Uterus (tissue), 3 donors: ENCODE measurements at regions not wholly inside any gene's neighbourhood (a gene's known extent, or its start where the extent isn't known, plus 50 kb on each side); places are given as distances from the start of the nearest gene placed in this dataset.

Experiments used
- DNase-seq, 2 donors: peaks; one replicate each; pipeline ENCODE4 v3.0.0-alpha.2; 2019 to 2020
- H3K27ac ChIP-seq, 2 donors: fragments of 200-600 bp; sonication (generic); 1 replicate in 1 of 2; 2 replicates in 1 of 2; pipeline ENCODE4 v1.5.1; 2016 to 2018
- H3K27me3 ChIP-seq, 2 donors: fragments of 200-600 bp; sonication (generic); one replicate each; pipeline ENCODE4 v1.5.1; 2018 to 2019; ENCODE audit warnings: control low read depth in 1 of 2
- H3K36me3 ChIP-seq, 2 donors: fragments of 200-600 bp; sonication (generic); one replicate each; pipeline ENCODE4 v1.5.1; 2019; ENCODE audit warnings: control low read depth in 1 of 2
- H3K4me1 ChIP-seq, 2 donors: fragments of 200-600 bp; sonication (generic); one replicate each; pipeline ENCODE4 v1.5.1; 2018 to 2019; ENCODE audit warnings: control low read depth in 1 of 2
- H3K4me3 ChIP-seq, 2 donors: fragments of 200-600 bp; sonication (generic); 1 replicate in 1 of 2; 2 replicates in 1 of 2; pipeline ENCODE4 v1.5.1; 2018 to 2019; ENCODE audit warnings: mild to moderate bottlenecking in 1 of 2
- H3K9me3 ChIP-seq, 2 donors: fragments of 200-600 bp; sonication (generic); one replicate each; pipeline ENCODE4 v1.5.1; 2019; ENCODE audit warnings: control low read depth in 1 of 2
- POLR2A ChIP-seq, 2 donors: fragments of 450-650 bp; IDR thresholded peaks; one replicate each; pipeline ENCODE4 v1.6.1; 2016; ENCODE audit warnings: antibody characterized with exemption in 2 of 2, mild to moderate bottlenecking in 1 of 2, moderate library complexity in 1 of 2
- intact Hi-C: fragments of 100-400 bp; cut with DNase I; formaldehyde crosslinking; loops from one replicate; pipeline ENCODE4 v1.15.1; 2023; ENCODE audit warnings: low total_unique reads
- TF ChIP-seq, protein P1 (sequence below), 4 experiments: fragments of 200-600 bp in 2 of 4; fragments of 450-650 bp in 2 of 4; sonication (generic) in 2 of 4; IDR thresholded peaks; one replicate each; pipeline ENCODE4 v1.5.1; 2016 to 2019; ENCODE audit warnings: antibody characterized with exemption in 4 of 4, mild to moderate bottlenecking in 2 of 4, moderate library complexity in 1 of 4
- donor health status: DM: yes; HTN: yes; CAD: no.

DNA sequence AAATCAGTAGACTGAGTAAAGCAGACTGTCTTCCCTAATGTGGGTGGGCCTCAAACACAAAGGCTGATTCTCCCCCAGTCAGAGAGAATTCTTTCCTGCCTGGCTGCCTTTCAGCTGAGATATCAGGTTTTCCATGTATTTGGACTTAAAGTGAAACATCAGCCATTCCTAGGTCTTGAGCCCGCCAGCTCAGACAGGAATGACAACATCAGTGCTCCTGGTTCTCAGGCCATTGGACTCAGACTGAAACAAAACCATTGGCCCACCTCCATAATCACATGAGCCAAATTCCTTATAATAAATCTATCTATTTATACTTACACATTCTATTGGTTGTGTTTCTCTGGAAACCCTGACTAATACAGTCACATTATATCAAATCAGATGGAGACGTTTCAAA, 56.7 kb upstream of the CLPB start:
- Histone ChIP-seq H3K4me3 (no peak overlapping the region), H3K4me1 (no peaks in the 10 kb centered on the region), H3K9me3 (no peaks in the 10 kb centered on the region), H3K36me3 (no peaks in the 10 kb centered on the region), H3K27ac (no peak overlapping the region), H3K27me3 (peaks cover 0 to 7% of the 10 kb centered on the region in 2 donors)
- intact Hi-C loops: no loop called here
- no peak for DNase-seq
- no peak for TF ChIP-seq POLR2A (IDR thresholded peaks at IDR 0.05)
- TF ChIP-seq, protein P1, sequence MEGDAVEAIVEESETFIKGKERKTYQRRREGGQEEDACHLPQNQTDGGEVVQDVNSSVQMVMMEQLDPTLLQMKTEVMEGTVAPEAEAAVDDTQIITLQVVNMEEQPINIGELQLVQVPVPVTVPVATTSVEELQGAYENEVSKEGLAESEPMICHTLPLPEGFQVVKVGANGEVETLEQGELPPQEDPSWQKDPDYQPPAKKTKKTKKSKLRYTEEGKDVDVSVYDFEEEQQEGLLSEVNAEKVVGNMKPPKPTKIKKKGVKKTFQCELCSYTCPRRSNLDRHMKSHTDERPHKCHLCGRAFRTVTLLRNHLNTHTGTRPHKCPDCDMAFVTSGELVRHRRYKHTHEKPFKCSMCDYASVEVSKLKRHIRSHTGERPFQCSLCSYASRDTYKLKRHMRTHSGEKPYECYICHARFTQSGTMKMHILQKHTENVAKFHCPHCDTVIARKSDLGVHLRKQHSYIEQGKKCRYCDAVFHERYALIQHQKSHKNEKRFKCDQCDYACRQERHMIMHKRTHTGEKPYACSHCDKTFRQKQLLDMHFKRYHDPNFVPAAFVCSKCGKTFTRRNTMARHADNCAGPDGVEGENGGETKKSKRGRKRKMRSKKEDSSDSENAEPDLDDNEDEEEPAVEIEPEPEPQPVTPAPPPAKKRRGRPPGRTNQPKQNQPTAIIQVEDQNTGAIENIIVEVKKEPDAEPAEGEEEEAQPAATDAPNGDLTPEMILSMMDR (IDR thresholded peaks at IDR 0.05): no peak
